ENCODE measurements at regions not wholly inside any gene's neighbourhood (a gene's known extent, or its start where the extent isn't known, plus 50 kb on each side); places are given as distances from the start of the nearest gene placed in this dataset.
"Not testable (repeated sequence)": the region's sequence is repeated elsewhere in the genome, so short reads cannot be mapped to it uniquely, and the experiment has no call there.

- ATAC-seq (no peak), DNase-seq (no peak)
- Histone ChIP-seq H3K9me3 (ENCODE audit: control insufficient read depth in 2 of 3, low read length in 3 of 3) (no peaks in the 10 kb centered on the region), H3K4me3 (ENCODE audit: low read length) (no peak overlapping the region), H3K27me3 (ENCODE audit: control insufficient read depth in 2 of 2, insufficient read depth in 2 of 2, low read length in 2 of 2) (no peaks in the 10 kb centered on the region), H3K36me3 (ENCODE audit: control insufficient read depth in 2 of 3, insufficient read depth in 3 of 3, low read length in 3 of 3) (no peaks in the 10 kb centered on the region), H3K27ac (ENCODE audit: low read depth, low read length) (no peak overlapping the region), H3K4me1 (ENCODE audit: control insufficient read depth in 2 of 2, insufficient read depth in 2 of 2, low read length in 2 of 2) (no peaks in the 10 kb centered on the region)
- H3K27ac Mint-ChIP-seq = no peak overlapping the region
- CTCF ChIA-PET = no interaction called here
- peaks cover 0 to 6% (median 0%) of the 10 kb centered on the region in 5 donors for H3K27me3 Mint-ChIP-seq
- POLR2A ChIA-PET = no interaction called here
- no peak overlapping the region for H3K4me3 Mint-ChIP-seq
- no peaks in the 10 kb centered on the region for H3K4me1 Mint-ChIP-seq
- H3K36me3 Mint-ChIP-seq = peaks cover 0 to 5% (median 0%) of the 10 kb centered on the region in 5 donors
- H3K9me3 Mint-ChIP-seq = peaks cover 0 to 32% (median 17%) of the 10 kb centered on the region in 11 donors
- intact Hi-C loops (cut with micrococcal nuclease) = no loop called here
These were observed 720.5 kb downstream of the MAFB start for GRCh38 chr20:39968495-39968894.

GRCh38 chr20:39967806-39968205, 721.2 kb downstream of the MAFB start:
- ATAC-seq = no peak
- Histone ChIP-seq H3K27ac (ENCODE audit: low read depth, low read length) (no peak overlapping the region), H3K36me3 (ENCODE audit: control insufficient read depth in 2 of 3, insufficient read depth in 3 of 3, low read length in 3 of 3) (no peaks in the 10 kb centered on the region), H3K4me1 (ENCODE audit: control insufficient read depth in 2 of 2, insufficient read depth in 2 of 2, low read length in 2 of 2) (no peaks in the 10 kb centered on the region), H3K4me3 (ENCODE audit: low read length) (no peak overlapping the region), H3K9me3 (ENCODE audit: control insufficient read depth in 2 of 3, low read length in 3 of 3) (no peaks in the 10 kb centered on the region), H3K27me3 (ENCODE audit: control insufficient read depth in 2 of 2, insufficient read depth in 2 of 2, low read length in 2 of 2) (no peaks in the 10 kb centered on the region)
- Mint-ChIP-seq H3K36me3 (peaks cover 0 to 5% (median 0%) of the 10 kb centered on the region in 5 donors), H3K9me3 (peaks cover 0 to 28% (median 17%) of the 10 kb centered on the region in 11 donors), H3K27me3 (peaks cover 0 to 6% (median 0%) of the 10 kb centered on the region in 5 donors), H3K4me1 (no peaks in the 10 kb centered on the region), H3K27ac (no peak overlapping the region), H3K4me3 (no peak overlapping the region)
- POLR2A ChIA-PET = no interaction called here
- no peak for DNase-seq
- intact Hi-C loops (cut with micrococcal nuclease) = no loop called here
- CTCF ChIA-PET = no interaction called here

- no peak for ATAC-seq
- Histone ChIP-seq H3K36me3 (ENCODE audit: control insufficient read depth in 2 of 3, insufficient read depth in 3 of 3, low read length in 3 of 3) (no peaks in the 10 kb centered on the region), H3K4me1 (ENCODE audit: control insufficient read depth in 2 of 2, insufficient read depth in 2 of 2, low read length in 2 of 2) (no peaks in the 10 kb centered on the region), H3K9me3 (ENCODE audit: control insufficient read depth in 2 of 3, low read length in 3 of 3) (no peaks in the 10 kb centered on the region), H3K27ac (ENCODE audit: low read depth, low read length) (no peak overlapping the region), H3K4me3 (ENCODE audit: low read length) (no peak overlapping the region), H3K27me3 (ENCODE audit: control insufficient read depth in 2 of 2, insufficient read depth in 2 of 2, low read length in 2 of 2) (no peaks in the 10 kb centered on the region)
- intact Hi-C loops (cut with micrococcal nuclease) = no loop called here
- Mint-ChIP-seq H3K9me3 (peaks cover 0 to 6% (median 0%) of the 10 kb centered on the region in 11 donors), H3K27ac (no peak overlapping the region), H3K27me3 (peaks cover 0 to 11% (median 0%) of the 10 kb centered on the region in 5 donors), H3K4me1 (no peaks in the 10 kb centered on the region), H3K36me3 (no peaks in the 10 kb centered on the region), H3K4me3 (no peak overlapping the region)
- POLR2A ChIA-PET = no interaction called here
- CTCF ChIA-PET = no interaction called here
- DNase-seq = no peak
These were observed 727.3 kb downstream of the MAFB start for GRCh38 chr20:39961637-39962244.

GRCh38 chr20:39960522-39961428, 728.3 kb downstream of the MAFB start:
- no peak overlapping the region for H3K27ac Mint-ChIP-seq
- POLR2A ChIA-PET = no interaction called here
- no peak for ATAC-seq

GRCh38 chr20:39957911-39958310, 731.1 kb downstream of the MAFB start:
- H3K4me1 Mint-ChIP-seq; POLR2A ChIA-PET; DNase-seq; H3K4me1 ChIP-seq (ENCODE audit: control insufficient read depth in 2 of 2, insufficient read depth in 2 of 2, low read length in 2 of 2); H3K27me3 ChIP-seq (ENCODE audit: control insufficient read depth in 2 of 2, insufficient read depth in 2 of 2, low read length in 2 of 2); H3K27me3 Mint-ChIP-seq; H3K9me3 ChIP-seq (ENCODE audit: control insufficient read depth in 2 of 3, low read length in 3 of 3); H3K9me3 Mint-ChIP-seq; H3K4me3 ChIP-seq (ENCODE audit: low read length); ATAC-seq; intact Hi-C loops (cut with micrococcal nuclease); H3K36me3 Mint-ChIP-seq; H3K27ac ChIP-seq (ENCODE audit: low read depth, low read length); H3K36me3 ChIP-seq (ENCODE audit: control insufficient read depth in 2 of 3, insufficient read depth in 3 of 3, low read length in 3 of 3); CTCF ChIA-PET; H3K27ac Mint-ChIP-seq: not testable (repeated sequence)
- H3K4me3 Mint-ChIP-seq = peak overlapping the region in 1 of 10 donors; percentile 2

More at GRCh38 chr20:39960522-39961428, 728.3 kb downstream of the MAFB start:
- intact Hi-C loops (cut with micrococcal nuclease) = no loop called here
- Mint-ChIP-seq H3K36me3 (no peaks in the 10 kb centered on the region), H3K27me3 (peaks cover 0 to 11% (median 0%) of the 10 kb centered on the region in 5 donors), H3K4me3 (no peak overlapping the region), H3K4me1 (no peaks in the 10 kb centered on the region), H3K9me3 (peaks cover 0 to 7% (median 0%) of the 10 kb centered on the region in 11 donors)
- Histone ChIP-seq H3K4me1 (ENCODE audit: control insufficient read depth in 2 of 2, insufficient read depth in 2 of 2, low read length in 2 of 2) (no peaks in the 10 kb centered on the region), H3K36me3 (ENCODE audit: control insufficient read depth in 2 of 3, insufficient read depth in 3 of 3, low read length in 3 of 3) (no peaks in the 10 kb centered on the region), H3K27me3 (ENCODE audit: control insufficient read depth in 2 of 2, insufficient read depth in 2 of 2, low read length in 2 of 2) (no peaks in the 10 kb centered on the region), H3K9me3 (ENCODE audit: control insufficient read depth in 2 of 3, low read length in 3 of 3) (no peaks in the 10 kb centered on the region), H3K4me3 (ENCODE audit: low read length) (no peak overlapping the region), H3K27ac (ENCODE audit: low read depth, low read length) (no peak overlapping the region)
- CTCF ChIA-PET = no interaction called here
- DNase-seq = no peak

- ChIA-PET CTCF (no interaction called here), POLR2A (no interaction called here)
- H3K27ac Mint-ChIP-seq = no peak overlapping the region
- H3K36me3 Mint-ChIP-seq = no peaks in the 10 kb centered on the region
- no peak for DNase-seq
- no peaks in the 10 kb centered on the region for H3K36me3 ChIP-seq (ENCODE audit: control insufficient read depth in 2 of 3, insufficient read depth in 3 of 3, low read length in 3 of 3)
- H3K9me3 ChIP-seq (ENCODE audit: control insufficient read depth in 2 of 3, low read length in 3 of 3) = no peaks in the 10 kb centered on the region
- no peaks in the 10 kb centered on the region for H3K4me1 ChIP-seq (ENCODE audit: control insufficient read depth in 2 of 2, insufficient read depth in 2 of 2, low read length in 2 of 2)
- H3K4me1 Mint-ChIP-seq = no peaks in the 10 kb centered on the region
- intact Hi-C loops (cut with micrococcal nuclease) = no loop called here
- H3K27ac ChIP-seq (ENCODE audit: low read depth, low read length) = no peak overlapping the region
- peaks cover 0 to 7% (median 0%) of the 10 kb centered on the region in 5 donors for H3K27me3 Mint-ChIP-seq
- no peak overlapping the region for H3K4me3 Mint-ChIP-seq
- no peak overlapping the region for H3K4me3 ChIP-seq (ENCODE audit: low read length)
- ATAC-seq = no peak
- H3K27me3 ChIP-seq (ENCODE audit: control insufficient read depth in 2 of 2, insufficient read depth in 2 of 2, low read length in 2 of 2) = no peaks in the 10 kb centered on the region
- peaks cover 0 to 11% (median 0%) of the 10 kb centered on the region in 11 donors for H3K9me3 Mint-ChIP-seq
These were observed 734.4 kb downstream of the MAFB start for GRCh38 chr20:39954621-39955020.

- ATAC-seq (no peak), DNase-seq (no peak)
- Histone ChIP-seq H3K36me3 (ENCODE audit: control insufficient read depth in 2 of 3, insufficient read depth in 3 of 3, low read length in 3 of 3) (no peaks in the 10 kb centered on the region), H3K27ac (ENCODE audit: low read depth, low read length) (no peak overlapping the region), H3K4me1 (ENCODE audit: control insufficient read depth in 2 of 2, insufficient read depth in 2 of 2, low read length in 2 of 2) (no peaks in the 10 kb centered on the region), H3K9me3 (ENCODE audit: control insufficient read depth in 2 of 3, low read length in 3 of 3) (no peaks in the 10 kb centered on the region), H3K27me3 (ENCODE audit: control insufficient read depth in 2 of 2, insufficient read depth in 2 of 2, low read length in 2 of 2) (no peaks in the 10 kb centered on the region), H3K4me3 (ENCODE audit: low read length) (no peak overlapping the region)
- H3K27ac Mint-ChIP-seq = no peak overlapping the region
- ChIA-PET POLR2A (no interaction called here), CTCF (no interaction called here)
- peaks cover 0 to 7% (median 0%) of the 10 kb centered on the region in 5 donors for H3K27me3 Mint-ChIP-seq
- intact Hi-C loops (cut with micrococcal nuclease) = no loop called here
- H3K4me3 Mint-ChIP-seq = no peak overlapping the region
- H3K9me3 Mint-ChIP-seq = peaks cover 0 to 10% (median 2%) of the 10 kb centered on the region in 11 donors
- no peaks in the 10 kb centered on the region for H3K36me3 Mint-ChIP-seq
- no peaks in the 10 kb centered on the region for H3K4me1 Mint-ChIP-seq
These were observed 742.1 kb downstream of the MAFB start for GRCh38 chr20:39946931-39947330.

Data from naive thymus-derived CD4-positive, alpha-beta T cell (primary cell).